HG03520 (cell line): ENCODE measurements at regions not wholly inside any gene's neighbourhood (a gene's known extent, or its start where the extent isn't known, plus 50 kb on each side); places are given as distances from the start of the nearest gene placed in this dataset.

ENCODE experiments used
- ATAC-seq: cut with Tn5 transposase; IDR thresholded peaks from one replicate; pipeline ENCODE4 v1.9.1; 2021; ENCODE audit warnings: mild to moderate bottlenecking, moderate library complexity; ENCODE audit not compliant: unreplicated experiment

DNA sequence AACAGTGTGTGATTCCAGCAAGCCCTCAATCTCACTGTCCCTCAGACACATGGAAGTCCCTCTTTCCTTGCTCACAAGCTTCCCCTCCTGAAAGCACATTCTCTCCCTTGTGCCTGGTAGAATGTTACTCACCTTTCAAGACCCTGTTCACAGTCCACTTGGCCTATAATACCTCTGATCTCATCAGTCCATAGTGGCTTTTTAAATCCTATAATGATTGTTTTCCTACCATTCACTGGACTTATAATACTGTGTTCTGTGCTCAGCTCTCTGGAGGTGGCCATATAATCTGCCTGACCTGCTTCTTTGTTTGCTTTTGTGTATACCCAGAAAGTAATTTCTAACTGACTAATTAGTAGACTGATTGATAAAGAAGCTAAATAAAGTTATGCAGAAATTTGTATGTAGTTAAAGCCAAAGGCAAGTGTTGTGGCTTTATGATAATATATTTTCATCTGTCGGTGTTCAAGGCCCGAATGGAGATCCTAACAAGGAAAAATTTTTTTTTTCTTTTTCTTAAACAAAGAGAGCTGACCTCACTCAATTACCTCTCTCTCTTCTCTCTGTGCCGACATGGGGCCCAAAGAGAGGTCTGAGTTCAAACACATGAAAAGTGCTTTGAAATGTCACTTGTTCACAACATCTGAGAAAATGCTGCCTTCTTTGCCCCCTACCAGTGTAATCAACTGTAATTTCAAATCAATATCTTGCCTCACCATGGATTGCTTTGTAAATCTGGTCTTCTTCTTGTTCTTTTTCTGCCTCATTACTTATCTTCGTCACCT, 1033.0 kb upstream of the PIK3C3 start:
- no peak for ATAC-seq

DNA sequence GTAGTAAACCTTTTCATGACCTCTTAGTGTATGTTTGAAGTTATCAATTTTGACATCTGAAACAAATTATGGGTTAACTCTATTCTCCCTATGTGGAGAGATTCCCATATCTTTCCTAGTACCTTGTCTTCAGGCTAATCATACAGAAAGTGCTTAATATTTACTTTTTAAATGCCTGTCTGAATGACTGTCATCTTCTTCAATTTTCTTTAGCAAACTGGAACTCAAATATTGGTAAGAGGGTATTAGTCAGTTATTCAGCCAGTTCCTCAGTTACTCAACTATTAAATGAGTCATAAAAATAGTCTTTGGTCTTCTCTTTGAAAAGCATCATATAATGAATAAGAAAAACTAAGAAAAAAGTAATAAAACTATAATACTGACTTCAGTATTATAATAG, 1038.0 kb upstream of the PIK3C3 start:
- ATAC-seq: no peak

DNA sequence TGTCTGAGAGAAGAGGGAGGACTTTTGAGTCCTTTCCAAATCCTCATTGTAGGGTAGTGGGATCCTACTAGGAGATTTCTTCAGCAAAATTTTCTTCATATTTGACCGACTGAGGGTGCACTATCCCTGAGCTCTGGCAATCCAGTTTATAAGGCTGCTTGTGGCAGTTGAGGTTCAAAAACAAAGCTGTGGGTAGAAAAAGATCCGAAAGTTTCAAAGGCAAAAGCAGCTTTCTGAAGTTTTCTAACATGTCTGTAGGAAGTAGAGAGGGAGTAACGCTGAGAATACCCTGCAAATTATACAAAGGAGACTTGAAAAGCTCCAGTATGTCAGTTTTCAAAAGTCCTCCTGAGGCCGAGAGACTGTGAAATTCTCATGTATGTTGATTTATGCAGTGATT, 1039.3 kb upstream of the PIK3C3 start:
- no peak for ATAC-seq

DNA sequence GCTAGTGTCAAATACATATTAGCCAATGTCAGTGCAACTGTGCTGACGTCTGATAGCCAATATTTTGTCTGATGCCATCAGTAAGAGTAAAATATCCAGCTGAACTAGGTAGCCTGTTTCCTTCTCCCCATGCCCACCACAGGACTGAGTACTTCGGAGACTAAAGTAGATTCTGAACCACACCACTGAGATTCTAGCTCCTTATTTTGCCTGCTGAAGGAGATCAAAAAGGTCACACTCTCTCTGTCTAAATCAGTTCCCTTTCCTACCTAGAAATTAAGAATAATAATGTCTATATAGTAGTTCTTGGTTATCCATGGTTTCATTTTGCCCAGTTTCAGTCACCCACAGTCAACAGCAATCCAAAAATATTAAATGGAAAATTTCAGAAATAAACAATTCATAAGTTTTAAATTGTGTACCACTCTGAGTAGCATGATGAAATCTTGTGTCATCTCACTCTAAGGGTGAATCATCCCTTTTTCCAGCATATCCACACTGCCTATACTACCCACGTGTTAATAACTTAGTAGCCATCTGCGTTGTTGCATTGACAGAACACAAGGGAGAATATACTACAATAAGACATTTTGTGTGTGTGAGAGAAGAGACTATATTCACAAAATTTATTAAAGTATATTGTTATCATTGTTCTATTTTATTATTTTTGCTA, 1043.3 kb upstream of the PIK3C3 start:
- no peak for ATAC-seq

DNA sequence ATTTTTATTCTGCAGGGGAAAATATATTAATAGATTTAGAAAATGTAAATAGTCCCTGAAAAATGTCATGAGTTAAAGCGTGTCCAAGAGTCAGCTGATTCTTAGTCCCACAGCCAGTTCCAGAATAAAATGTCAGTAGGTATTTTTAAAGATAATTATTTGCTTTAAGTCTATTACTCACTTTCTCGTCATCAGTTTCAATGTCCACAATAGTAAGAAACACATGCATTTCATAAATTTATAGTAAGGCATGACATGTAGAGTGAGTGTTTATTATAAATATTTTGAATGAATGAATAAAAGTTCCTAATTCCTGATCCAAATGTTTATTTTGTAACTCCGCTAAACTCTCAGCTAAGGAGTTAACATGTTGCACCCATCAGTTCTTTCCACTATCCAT, 1044.0 kb upstream of the PIK3C3 start:
- no peak for ATAC-seq

DNA sequence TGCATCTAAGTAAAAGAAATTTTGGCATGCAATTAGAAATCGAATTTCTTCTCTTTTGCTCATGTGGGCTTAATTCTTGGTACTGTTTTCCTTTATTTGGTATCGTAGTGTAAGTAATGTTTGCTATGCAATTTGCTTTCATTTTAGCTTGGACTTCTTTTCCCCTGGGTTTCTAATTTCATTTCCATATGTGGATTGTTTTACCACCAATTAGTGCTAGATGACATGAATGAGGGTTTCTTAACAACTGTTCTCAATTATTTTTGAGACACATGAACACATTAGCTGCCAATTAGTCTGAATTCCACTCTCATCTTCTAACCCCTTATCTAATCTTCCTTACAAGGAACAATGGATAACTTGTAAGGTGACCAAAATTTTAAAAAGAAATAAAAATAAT, 1047.2 kb upstream of the PIK3C3 start:
- ATAC-seq: no peak

DNA sequence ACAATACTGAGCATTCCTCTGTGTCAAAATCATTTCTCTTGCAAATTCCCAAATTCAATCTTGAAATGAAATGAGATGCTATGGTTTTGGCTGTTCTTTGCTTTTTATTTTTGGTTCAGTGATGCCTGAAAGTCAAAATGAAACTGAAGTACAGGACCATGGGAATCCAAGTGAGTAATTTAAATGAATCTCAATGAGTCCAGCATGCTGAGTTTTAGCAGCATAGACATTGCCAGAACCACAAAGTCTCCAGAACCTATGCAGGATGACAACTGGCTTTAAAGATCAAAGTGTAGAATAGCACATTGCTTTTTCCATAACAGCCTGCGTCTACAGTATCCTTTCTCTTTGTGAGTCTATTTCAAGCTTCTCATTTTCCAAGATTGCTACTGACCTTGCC, 1050.7 kb upstream of the PIK3C3 start:
- no peak for ATAC-seq

DNA sequence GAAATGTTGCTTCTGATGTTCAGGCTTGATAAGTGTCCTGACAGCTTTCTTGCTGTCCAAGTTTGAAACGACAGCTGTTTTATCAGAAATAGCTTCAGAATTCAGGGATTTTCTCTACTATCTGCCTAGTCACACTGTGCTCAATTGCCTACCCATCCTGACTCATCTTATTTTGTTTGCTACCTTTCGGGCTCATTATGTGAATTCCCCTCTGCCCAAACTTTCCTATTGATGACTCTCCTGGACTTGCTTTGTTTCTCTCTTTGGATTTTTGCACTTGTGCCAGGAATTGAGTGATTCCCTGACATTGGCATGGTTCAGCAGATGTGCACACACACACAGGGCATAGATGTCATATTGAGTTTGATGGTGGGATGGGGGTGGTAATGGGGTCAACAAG, 1052.6 kb upstream of the PIK3C3 start:
- no peak for ATAC-seq

DNA sequence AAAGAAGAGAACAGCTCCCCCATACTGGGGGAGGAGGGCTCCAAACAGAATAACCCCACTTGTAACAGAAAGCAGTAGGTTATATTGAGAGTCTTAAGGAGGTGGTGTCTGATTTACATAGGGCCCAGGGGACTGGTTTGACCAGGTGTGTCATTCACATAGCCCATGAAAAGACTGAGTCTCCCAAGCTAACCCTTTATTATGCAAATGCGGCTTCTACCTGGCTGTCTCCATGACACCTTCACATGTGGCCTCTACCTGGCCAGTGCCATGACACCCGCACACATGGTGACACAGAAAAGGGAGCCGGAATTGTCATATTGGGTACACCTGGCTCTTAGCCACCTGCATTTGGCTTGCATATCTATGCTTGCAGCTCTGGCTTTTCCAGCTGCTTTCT, 1057.2 kb upstream of the PIK3C3 start:
- no peak for ATAC-seq

DNA sequence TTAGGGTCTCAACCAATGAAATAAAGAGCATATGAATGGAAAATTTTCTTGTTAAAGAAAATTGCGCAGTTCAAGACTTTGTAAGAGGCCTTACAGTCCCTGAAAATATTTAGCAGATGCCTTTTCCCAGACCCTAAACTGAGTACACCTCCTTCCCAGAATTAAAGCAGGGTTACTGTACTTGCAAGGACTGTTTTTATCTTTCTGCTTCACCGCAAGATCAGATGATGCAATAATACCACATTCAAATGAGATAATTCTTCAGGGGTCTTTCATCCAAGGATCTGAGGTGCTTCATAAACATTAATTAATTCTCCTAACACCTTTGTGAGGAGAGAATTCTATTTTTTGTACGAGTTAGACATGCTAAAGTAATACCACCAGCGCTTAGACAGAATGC, 1071.8 kb upstream of the PIK3C3 start:
- ATAC-seq: no peak

DNA sequence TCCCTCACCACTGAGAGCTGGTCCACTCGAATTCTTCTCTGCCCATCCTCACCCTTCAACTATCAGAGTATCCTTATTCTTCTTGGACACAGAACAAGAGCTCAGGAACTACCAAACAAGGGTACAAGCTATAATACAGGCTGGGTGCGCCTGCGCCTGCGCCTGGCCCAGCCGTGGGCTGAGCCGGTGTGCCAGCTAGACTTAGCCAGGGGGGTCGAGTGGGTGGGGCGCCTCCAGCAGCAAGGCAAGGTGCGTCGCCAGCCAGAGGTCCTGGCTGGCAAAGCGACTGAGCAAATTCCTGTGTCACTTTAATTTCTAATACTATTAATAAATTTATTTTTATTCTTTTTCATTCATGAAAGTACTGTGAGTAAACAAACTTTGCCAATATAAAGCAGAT, 1072.6 kb upstream of the PIK3C3 start:
- no peak for ATAC-seq

DNA sequence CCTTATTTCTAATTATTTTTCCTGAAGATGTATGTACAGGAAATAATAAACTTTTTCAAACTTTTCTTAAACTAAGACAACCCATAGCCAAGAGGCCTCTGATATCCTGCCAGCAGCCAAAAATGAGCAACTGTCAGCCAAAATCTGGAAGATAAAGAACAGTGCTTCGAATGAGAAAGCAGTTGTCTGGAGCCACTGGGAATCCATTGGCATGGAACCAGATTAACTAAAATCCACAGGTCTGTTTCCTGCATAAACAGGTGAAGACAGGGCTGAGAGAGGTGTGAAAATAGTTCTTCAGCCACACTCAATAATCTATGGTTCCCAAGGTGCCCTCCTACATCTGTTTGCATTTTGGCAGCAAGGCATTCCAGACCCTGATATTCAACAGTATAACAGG, 1076.7 kb upstream of the PIK3C3 start:
- no peak for ATAC-seq

DNA sequence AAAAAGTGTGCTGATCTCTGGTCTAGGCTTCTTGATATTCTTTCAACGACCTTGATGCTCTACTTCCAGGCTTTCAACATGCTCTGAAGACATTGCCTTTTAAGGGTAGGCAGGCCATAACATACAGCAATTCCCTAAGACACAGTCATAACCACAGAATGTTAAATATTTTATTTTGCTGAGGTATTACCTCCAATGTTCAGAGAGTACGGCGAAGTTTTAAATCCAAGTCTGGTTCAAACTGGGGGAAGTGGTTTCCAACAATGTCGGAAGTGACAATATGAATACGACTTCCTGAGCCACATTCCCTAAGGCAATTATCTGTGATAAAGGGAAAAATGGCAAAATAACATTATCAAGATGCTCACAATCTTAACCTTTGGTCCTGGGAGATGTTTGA, 1077.9 kb upstream of the PIK3C3 start:
- no peak for ATAC-seq

DNA sequence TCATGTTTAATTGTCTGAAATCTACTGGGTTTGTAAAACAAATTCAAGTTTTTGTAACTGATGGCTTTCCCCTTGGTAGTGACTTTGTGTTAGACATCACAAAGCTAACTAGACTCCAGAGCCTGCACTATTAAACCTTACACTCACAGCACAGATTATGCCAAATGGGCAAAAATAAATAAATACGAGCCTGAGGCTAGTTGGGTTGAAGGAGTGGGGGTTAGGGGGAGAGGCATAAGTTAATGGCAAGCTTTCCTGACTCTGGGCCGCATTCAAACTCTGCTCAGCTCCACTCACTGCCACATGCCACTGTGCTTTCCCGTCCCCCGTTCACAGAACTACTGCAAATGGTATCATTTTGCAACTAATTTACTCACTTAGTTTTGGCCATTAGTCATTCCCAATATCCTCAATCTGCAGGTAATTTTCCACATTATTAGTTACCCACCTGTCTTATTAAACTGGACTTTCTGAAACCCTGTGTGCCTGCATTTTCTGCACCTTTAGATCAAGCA, 1079.9 kb upstream of the PIK3C3 start:
- no peak for ATAC-seq

DNA sequence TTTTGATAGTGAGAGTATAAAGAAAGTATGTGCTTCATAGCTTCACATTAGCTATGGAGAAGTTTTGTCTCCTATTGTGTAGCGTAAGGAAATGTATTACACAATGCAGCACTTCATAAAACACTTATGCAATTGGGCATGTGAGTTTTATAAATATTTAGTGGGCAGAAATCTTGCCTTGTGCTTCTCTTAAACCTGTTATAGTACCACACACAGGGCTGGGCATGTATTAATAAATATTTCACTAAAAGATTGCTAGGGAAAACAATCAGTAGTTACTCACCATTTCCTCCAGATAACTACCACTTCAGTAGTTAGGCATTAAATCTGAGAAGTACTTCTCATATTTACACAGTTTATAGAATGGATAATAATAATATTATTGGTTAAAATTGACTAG, 1080.8 kb upstream of the PIK3C3 start:
- ATAC-seq: no peak

DNA sequence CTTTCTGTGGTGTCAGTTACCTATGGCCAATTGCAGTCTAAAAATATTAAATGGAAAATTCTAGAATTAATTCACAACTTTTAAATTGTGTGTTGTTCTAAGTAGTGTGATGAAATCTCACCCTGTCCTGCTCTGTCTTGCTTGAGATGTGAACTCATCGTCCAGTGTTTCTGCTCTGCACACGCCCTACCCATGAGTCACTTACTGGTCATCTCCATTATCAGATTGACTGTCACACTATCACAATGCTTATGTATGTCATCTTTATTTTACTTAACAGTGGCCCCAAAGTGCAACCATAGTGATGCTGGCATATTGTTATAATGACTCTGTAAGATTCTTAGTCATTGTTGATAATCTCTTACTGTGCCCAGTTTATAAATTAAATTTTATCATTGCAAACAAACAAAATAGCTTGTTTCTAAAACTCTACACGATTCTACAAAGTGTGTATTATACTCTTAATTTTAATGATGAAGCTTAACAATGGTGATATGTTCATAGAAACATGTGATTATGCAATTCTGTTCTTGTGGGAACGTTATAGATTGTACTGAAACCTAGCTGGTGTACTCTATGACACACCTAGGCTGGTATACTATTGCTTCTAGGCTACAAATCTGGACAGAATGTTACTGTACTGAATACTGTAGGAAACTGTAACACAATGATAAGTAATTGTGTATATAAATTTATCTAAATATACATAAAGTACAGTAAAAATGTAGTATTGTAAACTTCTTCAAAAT, 1086.8 kb upstream of the PIK3C3 start:
- no peak for ATAC-seq

DNA sequence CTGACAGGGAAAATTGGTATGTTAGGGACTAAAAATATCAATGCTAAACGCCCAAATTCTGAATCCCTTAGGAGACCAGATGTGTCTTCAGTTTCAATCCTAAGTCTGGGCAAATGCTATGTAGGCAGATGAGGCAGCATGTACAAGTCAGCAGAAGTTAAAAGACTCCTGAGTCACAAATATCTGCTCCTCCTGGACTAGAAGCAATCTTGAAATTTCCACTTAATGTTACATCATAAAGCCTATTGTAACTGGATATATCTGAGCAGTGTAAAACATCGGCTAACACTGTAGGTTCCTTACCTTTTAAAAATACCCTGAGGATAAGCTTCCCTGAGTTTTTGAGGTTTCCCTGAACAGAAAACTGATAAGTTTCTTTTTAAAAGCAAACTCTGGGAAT, 1087.6 kb upstream of the PIK3C3 start:
- ATAC-seq: no peak

DNA sequence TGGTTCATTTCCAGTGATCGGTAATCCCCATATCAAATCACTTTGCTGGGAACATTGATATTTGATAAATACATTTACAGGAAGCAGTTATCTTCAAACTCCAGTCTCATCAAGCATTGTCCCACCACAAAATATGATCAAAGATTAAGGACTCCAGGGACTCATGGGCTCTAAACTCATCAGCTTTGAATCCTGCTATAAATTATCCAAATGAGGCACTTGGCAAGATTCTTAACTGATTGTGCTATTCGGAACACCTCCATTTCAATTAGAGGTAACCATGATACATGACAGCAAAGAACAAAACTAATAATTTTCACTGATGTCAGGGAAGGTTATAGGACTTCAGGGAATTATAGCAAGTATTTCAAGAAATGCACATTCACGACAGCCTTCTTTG, 1088.1 kb upstream of the PIK3C3 start:
- no peak for ATAC-seq

DNA sequence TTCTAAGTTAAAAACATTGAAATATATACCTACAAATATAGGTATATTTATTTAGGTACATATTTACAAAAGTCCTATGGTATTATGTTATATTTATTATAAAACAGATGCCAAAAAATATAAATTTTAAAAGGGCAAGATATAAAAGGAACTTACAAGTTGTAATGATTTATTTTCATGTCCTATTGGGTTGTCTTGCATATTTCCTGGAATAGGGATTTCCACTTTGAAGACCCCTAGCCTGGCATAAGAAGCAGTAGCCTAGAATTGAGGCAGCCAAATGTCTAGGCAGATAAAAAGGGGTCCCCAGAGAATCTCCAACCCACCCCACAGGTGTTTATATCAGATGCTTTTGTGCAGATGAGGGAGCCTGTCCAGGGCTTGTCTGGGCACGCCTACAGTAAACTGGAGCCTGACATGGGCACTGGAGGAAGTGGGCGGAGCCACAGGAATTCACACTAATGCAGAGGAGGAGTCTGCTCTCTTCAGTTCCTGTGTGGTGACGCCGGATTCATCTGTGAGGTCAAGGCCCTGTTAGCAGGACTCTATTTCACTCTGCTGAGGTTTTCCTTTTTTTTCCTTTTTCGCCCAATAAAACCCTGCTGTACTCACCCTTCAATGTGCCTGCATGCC, 1088.9 kb upstream of the PIK3C3 start:
- ATAC-seq: no peak

DNA sequence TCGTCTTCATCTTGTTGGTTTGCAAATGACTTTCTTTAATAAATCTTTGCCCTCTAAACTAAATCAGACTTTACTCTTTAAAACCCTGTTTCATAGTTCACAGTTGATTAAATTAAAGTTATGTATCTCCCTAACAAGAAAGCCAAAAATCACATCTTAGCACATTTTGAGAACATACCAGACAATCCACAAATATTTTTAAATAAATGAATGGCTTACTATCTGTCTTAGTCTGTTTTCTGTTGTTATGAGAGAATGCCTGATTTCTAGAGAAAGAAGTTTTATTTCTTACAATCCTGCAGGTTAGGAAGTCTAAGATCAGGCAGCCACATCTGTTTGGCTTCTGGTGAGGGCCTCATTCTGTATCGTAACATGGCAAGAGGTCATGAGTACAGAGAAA, 1090.2 kb upstream of the PIK3C3 start:
- no peak for ATAC-seq

DNA sequence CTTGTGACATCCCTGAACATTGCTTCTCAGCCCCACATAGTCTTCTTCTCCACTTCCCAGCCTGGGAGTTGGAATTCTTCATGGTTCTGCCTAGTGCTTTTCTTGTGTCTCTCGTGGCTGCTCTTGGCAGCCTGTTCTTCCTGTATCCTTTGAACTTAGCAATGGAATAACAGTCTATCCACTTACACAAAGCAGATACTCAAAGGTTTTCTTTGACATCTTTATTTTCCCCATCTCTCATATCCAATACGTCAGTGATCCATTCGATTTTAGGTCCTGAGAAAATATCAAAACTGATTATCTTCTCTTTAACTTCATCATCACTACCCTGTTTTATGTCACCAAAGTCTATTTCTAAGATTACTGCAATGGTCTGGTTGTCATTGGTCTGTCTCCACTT, 1091.2 kb upstream of the PIK3C3 start:
- ATAC-seq: no peak
